GM19035 (cell line): ENCODE measurements at regions not wholly inside any gene's neighbourhood (a gene's known extent, or its start where the extent isn't known, plus 50 kb on each side); places are given as distances from the start of the nearest gene placed in this dataset.
"Not testable (repeated sequence)": the region's sequence is repeated elsewhere in the genome, so short reads cannot be mapped to it uniquely, and the experiment has no call there.

Experiments used
- ATAC-seq: cut with Tn5 transposase; IDR thresholded peaks from one replicate; pipeline ENCODE4 v1.9.1; 2021; ENCODE audit not compliant: unreplicated experiment

DNA sequence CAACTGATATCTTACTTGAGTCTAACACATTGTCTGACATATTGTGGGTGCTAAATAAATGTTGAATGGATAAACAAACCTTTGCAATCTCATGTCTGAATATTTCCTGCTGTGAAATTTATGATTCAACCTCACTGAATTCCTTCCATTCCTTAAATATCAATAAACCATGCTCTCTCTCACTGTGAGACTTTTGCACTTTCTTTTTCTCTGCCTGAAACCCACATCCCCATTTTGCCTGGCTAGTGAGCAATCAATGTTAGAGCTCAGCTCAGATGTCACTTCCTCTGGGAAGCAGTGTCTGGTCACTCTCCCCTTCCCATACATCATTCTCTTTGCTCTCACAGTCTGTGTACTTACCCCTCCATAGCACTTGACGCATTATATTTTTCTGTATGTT is 383.7 kb upstream of the TRPC7 start:
- ATAC-seq: no peak

DNA sequence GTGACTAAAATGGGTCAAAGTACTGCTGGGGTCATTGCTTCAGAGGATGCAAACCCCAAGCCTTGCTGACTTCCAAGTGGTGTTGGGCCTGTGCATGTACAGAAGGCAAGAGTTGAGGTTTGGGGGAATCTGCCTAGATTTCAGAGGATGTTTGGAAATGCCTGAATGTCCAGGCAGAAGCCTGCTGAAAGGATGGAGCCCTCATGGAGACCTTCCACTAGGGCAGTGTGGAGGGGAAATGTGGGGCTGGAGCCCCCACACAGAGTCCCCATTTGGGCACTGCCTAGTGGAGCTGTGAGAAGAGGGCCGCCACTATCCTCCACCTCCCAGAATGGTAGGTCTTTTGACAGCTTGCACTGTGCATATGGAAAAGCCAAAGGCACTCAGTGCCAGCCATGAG is 377.7 kb upstream of the TRPC7 start:
- no peak for ATAC-seq

DNA sequence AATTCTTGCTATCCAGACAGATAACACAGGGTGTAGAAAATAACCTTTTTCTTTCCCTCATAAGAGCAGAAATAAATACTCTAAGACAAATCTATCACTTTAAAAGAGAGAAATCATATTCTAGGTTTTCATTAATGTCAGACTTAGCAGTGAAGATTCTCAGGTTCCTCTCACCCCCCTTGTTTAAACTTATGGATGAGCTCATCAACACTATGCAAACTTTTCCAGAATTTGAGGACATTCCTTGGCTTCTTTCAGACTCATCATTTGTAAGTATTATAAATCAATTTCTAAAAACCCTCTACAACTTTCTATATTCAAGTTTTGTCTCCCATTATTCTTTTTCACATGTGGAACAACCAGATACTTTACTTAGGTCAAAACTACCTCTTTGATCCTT is 374.9 kb upstream of the TRPC7 start:
- ATAC-seq: no peak

DNA sequence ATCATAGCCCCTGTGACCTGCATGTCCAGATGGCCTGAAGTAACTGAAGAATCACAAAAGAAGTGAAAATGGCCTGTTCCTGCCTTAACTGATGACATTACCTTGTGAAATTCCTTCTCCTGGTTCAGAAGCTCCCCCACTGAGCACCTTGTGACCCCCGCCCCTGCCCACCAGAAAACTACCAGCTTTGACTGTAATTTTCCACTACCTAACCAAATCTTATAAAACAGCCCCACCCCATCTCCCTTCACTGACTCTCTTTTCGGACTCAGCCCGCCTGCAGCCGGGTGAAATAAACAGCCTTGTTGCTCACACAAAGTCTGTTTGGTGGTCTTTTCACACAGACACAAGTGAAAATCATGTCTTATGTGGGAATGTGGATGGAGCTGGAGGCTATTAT is 373.9 kb upstream of the TRPC7 start:
- not testable (repeated sequence) for ATAC-seq

DNA sequence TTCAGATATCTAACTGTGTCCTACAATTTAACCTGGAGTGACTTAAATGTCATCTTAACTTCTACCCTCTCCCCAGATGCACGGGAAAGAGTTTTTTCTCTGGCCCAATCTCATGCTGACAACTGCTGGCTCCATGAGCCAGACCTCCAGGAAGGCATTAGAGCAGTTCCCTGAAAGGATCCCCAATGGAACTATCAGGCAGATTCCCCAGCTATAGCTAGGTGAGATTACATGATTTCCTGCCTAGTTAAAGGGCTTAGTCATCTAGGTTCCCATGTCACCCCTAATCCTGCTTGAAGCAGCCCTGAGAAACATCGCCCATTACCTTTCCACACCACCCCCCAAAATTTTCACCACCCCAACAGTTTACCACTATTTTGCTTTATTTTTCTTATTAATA is 373.5 kb upstream of the TRPC7 start:
- ATAC-seq: no peak

DNA sequence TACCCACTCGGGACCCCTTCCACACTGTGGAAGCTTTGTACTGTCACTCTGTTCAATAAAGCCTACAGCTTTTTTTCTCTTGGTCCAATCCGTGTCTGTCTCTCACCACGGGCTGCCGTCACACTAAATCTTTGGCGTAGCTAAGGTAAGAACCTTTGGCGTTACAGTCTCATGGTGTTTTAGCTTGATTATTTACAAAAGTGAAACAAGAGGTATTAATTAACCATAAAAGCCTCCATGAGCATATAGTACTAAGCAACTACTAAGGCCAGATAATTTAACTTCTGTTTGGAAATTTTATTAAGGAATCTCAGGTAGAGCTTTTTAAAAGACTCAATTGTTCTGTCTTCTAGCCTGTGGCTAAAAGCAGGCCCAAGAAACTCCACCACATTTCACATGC is 370.7 kb upstream of the TRPC7 start:
- no peak for ATAC-seq

DNA sequence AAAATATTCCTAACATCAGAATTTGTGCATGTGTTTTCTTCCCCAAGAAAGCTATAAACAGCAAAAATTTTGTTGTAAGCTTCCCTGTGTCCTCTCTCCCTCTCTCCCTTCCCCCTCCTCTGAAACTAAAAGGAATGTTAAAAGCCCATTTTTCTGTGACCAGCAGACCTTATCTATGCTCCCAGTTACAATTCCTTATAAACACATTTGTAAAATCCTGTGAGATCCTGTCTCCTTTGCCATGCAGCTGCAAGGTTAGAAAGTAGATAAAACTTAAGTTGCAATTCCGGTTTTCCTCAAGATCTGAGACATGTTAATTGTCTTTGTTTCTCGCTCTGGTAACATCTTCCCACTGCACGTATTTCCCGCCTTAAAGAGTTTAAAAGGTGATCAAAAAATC is 370.3 kb upstream of the TRPC7 start:
- ATAC-seq: not testable (repeated sequence)

DNA sequence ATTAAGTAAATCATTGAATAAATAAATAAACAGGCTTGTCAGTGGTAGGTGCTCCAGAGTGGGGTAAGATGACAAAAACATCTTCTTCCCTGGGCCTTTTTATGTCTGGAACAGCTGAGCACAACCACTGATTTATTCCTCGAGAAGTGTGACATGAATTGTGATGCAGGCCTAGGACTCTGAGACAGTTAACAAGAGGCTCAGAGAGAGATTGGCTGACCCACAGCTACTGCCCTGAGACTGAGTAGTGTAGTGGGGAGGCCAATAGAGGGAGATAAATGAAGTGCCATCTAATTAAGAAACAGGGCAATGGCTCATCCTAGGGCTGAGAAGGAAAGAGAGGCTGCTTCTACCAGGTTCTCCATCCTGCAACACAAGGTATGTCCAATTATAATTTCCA is 369.3 kb upstream of the TRPC7 start:
- no peak for ATAC-seq

DNA sequence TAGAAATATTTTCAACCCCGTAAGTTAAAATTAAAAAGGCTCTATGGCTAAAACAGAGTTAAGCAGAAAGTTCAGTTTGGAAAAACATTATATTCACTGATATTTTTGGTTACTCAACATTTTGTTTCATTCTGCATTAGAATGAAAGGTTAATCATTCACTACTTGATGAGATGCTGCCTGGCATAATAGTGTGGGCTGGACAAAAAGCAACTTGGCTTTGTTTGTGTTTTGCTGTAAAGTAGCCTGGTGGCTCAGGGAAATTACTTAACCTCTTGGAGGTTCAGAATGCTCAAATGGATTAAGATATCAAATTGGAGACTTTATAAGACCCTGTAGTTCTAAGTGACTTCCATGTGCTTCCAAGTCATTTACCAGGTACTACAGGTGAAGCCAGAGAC is 367.4 kb upstream of the TRPC7 start:
- no peak for ATAC-seq

DNA sequence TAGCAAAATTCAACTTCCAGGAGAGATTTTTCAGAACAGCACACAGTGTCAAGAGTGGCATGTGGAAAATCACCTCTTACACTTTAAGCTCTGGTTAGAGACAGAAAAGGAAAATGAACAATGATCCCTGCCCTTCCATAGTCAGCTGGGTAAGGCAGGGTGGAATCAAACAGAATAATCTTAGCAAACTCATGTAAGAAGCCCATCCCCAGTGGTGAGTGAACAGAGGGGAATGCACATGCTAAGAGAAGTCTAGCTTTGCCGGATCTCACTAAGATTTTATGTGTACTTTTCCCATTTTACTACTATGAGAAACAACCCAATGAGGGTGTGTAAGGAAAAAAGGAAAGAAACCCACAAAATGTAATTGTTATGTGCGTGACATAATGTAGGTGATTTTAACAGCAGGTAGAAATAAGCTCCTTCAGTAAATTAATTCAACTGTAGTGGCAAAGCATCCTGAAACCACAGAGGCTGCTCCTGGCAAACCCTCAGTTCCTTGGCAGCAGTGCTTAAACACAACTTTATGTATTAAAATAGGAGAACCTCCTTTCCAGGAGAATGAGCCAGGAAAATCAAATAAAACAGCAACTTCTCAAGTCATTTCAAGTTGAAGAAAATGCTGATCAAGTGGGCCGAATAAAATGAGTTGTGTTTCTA is 366.0 kb upstream of the TRPC7 start:
- ATAC-seq: no peak

DNA sequence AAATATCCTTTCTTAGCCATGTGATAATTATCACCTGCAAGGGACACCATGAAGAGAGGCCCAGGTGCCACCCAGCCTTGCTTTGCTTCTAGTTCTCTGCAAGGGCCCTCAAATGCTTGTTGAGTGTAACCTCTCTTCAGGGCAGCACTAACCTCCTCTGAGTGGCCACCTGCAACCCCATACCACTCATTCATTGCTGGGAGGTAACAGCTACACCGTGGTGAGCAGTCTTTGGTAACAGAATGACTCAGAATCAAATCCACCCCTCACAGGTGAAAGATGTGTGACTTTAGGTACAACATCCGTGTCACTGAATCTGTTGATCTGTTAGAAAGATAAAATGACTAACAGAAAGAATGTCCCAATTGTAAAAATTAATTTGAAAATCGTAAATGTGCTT is 365.1 kb upstream of the TRPC7 start:
- ATAC-seq: no peak

DNA sequence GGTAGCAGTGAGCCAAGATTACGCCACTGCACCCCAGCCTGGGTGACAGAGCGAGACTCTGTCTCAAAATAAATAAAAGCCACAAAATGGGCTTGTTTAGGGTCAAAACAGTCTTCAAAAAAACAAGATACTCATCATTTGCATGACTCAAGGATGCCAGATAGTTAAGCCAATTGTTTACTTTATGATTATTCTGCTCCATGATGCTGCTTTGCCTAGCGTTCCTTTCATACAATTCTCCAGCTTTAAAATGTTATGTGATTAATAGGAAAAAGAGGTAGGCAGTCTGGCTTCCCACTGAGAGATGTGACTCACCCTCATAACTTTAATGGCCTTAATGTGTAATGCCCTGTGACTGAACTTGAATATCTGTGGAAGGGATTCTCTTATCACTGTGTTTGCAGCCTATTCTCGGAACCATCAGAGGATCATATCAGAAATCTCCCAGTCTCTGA is 364.6 kb upstream of the TRPC7 start:
- no peak for ATAC-seq

DNA sequence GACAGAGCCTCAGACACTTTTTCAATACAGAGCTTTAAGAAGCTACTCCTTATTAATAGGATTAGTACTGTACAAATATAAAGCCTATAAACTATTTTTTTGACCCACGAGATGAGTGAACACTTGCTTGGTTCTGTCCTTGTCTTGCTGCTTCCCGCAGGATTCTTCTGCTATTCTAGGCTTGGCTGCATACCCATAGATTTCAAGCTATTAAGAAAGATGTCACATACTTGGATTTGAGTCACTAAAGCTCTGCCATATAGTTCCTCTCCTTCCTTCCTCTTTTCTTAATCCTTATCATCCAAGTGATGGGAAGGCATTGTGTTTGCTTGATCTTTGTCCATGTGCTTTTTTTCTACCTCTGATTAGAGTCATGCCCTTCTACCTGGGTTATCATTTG is 361.2 kb upstream of the TRPC7 start:
- ATAC-seq: no peak

DNA sequence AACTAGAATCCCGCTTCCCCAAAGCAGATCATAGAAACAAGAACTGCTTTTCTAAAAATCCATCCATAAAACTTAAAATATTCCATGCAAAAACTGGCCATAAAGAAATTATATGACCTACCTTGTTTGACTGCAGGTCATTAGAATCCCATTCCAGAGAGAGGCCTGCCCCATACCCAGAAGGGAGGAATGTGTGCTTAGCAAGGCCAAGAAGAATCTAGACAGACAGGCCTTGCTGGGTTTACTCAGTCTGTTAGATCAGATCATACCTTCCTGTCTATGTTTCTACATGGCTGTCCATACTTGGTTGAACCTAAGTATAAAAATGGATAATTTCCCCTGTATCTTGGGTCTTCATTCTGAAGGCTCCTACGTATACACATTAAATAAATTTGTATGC is 358.8 kb upstream of the TRPC7 start:
- ATAC-seq: no peak

DNA sequence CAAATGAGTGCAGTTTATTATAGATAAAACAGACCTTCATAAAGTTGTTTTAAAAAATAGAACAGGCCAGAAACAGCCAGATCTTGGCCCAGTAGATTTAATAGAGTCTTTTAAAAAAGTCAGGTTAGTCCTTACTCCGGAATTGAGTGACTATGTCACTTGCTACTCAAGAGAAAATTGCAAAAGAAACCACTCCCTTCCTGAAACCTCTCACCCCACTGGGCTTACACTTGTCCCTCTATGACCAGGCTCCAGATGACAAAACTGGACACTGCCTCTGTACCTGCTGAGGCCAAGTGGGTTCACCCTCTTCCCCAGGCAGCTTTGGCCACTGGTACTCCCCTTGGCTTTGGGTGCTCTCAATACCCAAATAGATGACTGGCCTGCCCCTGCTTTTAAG is 357.2 kb upstream of the TRPC7 start:
- no peak for ATAC-seq

DNA sequence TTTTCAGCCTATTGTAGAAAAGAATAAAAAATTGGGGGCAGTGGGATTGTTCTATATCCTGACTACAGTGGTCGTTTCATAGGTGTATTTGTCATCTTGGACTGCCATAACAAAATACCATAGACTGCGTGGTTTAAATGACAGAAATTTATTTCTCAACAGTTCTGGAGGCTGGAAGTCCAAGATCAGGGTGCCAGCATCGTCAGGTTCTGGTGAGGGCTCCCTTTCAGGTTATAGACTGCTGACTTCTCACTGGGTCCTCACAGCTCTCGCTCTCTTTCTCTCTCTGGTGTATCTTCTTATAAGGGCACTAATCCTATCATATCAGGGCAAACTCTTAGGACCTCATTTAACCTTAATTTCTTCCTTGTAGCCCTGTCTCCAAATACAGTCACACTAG is 356.7 kb upstream of the TRPC7 start:
- no peak for ATAC-seq

DNA sequence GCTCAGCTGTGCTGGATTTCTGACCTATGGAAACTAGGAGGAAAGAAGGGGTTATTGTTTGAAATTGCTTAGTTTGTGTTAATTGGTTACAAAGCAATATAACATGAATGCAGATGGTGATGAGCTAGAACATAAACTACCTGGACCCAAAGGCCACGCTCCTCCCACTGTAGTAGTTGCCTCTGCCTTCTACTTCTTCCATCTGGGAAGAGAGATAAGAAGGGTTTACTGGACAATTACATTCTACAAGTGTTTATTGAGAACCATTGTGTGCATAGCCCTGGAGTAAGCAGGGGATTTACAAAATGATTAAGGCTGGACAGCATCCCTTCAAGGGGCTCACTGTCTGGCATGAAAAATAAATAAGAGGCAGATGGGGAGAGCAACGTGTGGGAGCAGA is 355.3 kb upstream of the TRPC7 start:
- ATAC-seq: no peak

DNA sequence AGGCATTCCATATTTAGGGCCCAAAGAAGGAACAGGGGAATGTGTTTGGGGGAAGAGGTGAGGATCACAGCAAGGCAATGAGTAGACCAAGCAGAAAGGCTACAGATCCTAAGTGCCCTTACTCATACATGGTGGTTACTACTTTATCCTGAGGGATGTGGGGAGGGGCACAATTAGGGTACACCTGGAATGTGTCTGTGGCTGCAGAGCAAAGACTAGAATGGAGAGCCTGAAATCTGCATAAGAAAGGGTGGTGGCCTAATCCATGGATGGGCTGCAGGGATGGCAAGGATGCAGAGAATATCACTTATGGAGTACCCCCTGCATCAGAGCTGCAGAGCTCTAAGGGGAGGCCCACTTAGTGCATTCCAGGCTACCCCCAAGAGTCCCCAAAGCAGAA is 352.6 kb upstream of the TRPC7 start:
- no peak for ATAC-seq

DNA sequence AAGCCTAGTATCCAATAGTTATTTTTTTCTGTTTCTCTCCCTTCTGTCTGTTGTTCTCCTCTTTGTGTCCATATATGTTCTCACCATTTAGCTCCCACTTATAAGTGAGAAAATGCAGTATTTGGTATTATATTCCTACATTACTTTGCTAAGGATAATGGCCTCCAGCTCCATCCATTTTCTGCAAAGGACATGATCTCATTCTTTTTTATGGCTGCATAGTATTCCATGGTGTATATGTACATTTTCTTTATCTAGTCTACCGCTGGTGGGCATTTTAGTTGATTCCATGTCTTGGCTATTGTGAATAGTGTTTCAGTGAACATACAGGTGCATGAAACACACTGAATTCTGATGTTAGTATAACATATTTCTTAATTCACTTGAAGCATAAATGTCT is 348.9 kb upstream of the TRPC7 start:
- no peak for ATAC-seq

DNA sequence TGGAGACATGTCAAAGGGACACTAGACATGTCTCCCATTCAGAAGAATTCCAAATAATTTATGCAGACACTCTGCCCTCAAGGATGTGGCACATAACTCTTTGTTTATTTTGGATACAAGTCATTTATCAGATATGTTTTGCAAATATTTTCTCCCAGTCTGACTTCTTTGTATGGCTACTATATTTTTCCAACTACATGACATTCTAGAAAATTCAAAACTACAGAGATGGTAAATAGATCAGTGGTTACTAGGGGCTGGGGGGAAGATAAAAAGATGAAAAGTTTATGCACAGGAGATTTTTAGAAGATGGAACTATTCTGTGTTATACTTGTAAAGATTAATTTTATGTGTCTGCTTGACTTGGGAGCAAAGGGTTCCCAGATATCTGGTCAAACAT is 347.3 kb upstream of the TRPC7 start:
- ATAC-seq: no peak

DNA sequence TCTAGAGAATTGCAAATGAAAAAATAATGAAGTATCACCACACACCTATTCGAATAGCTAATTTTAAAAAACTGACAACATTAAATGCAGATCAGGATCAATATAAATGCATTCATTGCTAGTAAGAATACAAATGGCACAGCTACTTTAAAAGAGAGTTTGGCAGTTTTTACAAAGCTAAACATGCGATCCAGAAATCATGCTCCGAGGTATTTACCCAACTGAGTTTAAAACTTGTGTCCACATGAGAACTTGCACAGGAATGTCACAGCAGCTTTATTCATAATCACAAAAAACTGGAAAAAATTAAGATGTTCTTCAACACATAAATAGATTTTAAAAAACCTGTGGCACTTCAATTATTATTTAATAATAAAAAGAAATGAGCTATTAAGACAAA is 345.5 kb upstream of the TRPC7 start:
- no peak for ATAC-seq

DNA sequence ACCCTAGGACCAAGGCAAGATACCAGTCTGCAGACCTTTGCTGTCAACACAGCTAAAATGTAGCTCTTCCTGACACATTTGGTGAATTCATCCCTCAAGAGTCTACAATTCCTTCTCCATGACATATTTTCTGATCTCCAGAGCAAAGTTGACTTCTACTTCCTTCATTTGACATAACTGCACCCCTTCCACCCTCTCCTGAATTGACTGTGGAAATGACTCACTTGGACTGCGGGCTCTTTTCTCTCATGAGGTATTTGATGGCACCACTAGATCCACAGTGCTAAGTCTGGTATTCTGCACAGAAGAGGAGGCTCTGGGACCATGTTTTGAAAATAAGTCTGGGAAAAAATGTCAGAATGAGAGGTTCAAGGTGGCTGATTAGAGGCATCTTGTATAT is 338.4 kb upstream of the TRPC7 start:
- ATAC-seq: no peak

DNA sequence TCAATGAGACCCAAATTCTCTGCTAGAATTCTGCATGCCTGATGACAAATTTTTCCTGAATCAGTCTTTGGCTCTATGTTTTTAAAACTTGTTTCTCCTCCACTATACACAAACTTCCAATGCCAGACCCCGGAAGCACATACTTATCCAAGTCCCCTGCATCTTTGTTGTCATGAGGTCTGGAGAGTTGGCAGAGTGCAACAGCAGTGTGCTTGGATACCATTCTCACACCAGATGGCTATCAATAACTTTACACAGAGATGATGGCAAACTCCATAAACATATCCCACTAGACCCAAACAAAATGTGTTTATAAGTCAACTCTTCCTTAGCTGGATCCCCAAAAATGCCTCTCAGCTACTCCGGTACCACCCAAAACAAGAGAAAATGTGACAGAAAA is 337.7 kb upstream of the TRPC7 start:
- no peak for ATAC-seq

DNA sequence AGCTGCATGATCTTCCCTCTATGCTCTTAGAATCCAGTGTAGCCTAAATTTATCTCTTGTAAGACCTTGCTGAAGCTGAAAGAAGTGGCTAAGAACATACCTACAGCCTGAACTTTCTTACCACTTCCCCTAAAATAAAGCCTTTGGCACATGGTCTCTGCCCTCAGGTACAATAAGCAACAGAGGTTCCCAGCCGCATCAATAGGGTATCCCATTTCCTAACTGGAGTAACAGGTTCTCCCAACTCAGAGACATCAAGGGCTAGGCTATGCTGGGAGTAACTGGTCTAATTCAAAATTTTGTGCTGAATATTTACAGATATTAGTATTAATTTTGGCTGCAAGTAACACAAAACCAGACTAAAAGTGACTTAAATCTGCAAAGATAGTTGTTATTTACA is 335.8 kb upstream of the TRPC7 start:
- no peak for ATAC-seq
